H9 (cell line): ENCODE measurements at regions not wholly inside any gene's neighbourhood (a gene's known extent, or its start where the extent isn't known, plus 50 kb on each side); places are given as distances from the start of the nearest gene placed in this dataset.

Experiments
- DNase-seq: peaks from one replicate; pipeline ENCODE4 v3.0.0-alpha.2; 2017
- H2AFZ ChIP-seq: one replicate; pipeline ENCODE4 v1.6.1; 2013; ENCODE audit warnings: mild to moderate bottlenecking, low read length, control low read depth, moderate library complexity
- H2AK5ac ChIP-seq: 2 replicates; pipeline ENCODE4 v1.6.1; 2013; ENCODE audit warnings: low read length, control low read depth, mixed read lengths; ENCODE audit not compliant: insufficient read length
- H2BK120ac ChIP-seq: one replicate; pipeline ENCODE4 v1.6.1; 2013; ENCODE audit warnings: low read depth, mild to moderate bottlenecking, low read length, control low read depth, inconsistent platforms; ENCODE audit not compliant: poor library complexity, severe bottlenecking
- H2BK12ac ChIP-seq: 2 replicates; pipeline ENCODE4 v1.6.1; 2013; ENCODE audit warnings: low read length, control low read depth, mixed read lengths, low read depth; ENCODE audit not compliant: insufficient read length
- H2BK15ac ChIP-seq: 2 replicates; pipeline ENCODE4 v1.6.1; 2013; ENCODE audit warnings: low read depth, low read length, control low read depth
- H2BK20ac ChIP-seq: one replicate; pipeline ENCODE4 v1.6.1; 2013; ENCODE audit warnings: low read depth, mild to moderate bottlenecking, low read length, control low read depth, inconsistent platforms; ENCODE audit not compliant: poor library complexity, severe bottlenecking
- H2BK5ac ChIP-seq: 2 replicates; pipeline ENCODE4 v1.6.1; 2013; ENCODE audit warnings: low read length, control low read depth, mixed read lengths; ENCODE audit not compliant: insufficient read length
- H3K14ac ChIP-seq: 2 replicates; pipeline ENCODE4 v1.6.1; 2013; ENCODE audit warnings: low read length, control low read depth; ENCODE audit not compliant: insufficient read depth
- H3K18ac ChIP-seq: 2 replicates; pipeline ENCODE4 v1.6.1; 2013; ENCODE audit warnings: low read depth, mild to moderate bottlenecking, mixed read lengths, low read length, control low read depth; ENCODE audit not compliant: insufficient read length
- H3K23ac ChIP-seq: 2 replicates; pipeline ENCODE4 v1.6.1; 2013; ENCODE audit warnings: low read length, control low read depth, mixed read lengths, low read depth; ENCODE audit not compliant: insufficient read length
- H3K23me2 ChIP-seq: 2 replicates; pipeline ENCODE4 v1.6.1; 2013; ENCODE audit warnings: low read depth, mild to moderate bottlenecking, mixed read lengths, low read length, control low read depth; ENCODE audit not compliant: insufficient read length, poor library complexity, severe bottlenecking
- H3K27ac ChIP-seq: 2 replicates; pipeline ENCODE4 v1.5.1; 2013; ENCODE audit warnings: low read length, control low read depth, mixed read lengths, low read depth; ENCODE audit not compliant: insufficient read length
- H3K27me3 ChIP-seq: 2 replicates; pipeline ENCODE4 v1.6.1; 2013; ENCODE audit warnings: low read length, control low read depth, inconsistent platforms; ENCODE audit not compliant: insufficient read depth
- H3K4ac ChIP-seq: 2 replicates; pipeline ENCODE4 v1.6.1; 2013; ENCODE audit warnings: low read depth, mild to moderate bottlenecking, control low read depth, inconsistent platforms, low read length, moderate library complexity
- H3K4me1 ChIP-seq: 2 replicates; pipeline ENCODE4 v1.6.1; 2013; ENCODE audit warnings: low read length, control low read depth, inconsistent platforms; ENCODE audit not compliant: insufficient read depth
- H3K4me2 ChIP-seq: 2 replicates; pipeline ENCODE4 v1.6.1; 2013; ENCODE audit warnings: low read length, control low read depth, mixed read lengths; ENCODE audit not compliant: insufficient read length, insufficient read depth
- H3K56ac ChIP-seq: 2 replicates; pipeline ENCODE4 v1.6.1; 2013; ENCODE audit warnings: low read depth, mild to moderate bottlenecking, mixed read lengths, low read length, control low read depth; ENCODE audit not compliant: insufficient read length
- H3K79me1 ChIP-seq: 2 replicates; pipeline ENCODE4 v1.6.1; 2013; ENCODE audit warnings: low read depth, mild to moderate bottlenecking, moderate library complexity, low read length, control low read depth, inconsistent platforms; ENCODE audit not compliant: insufficient read depth, poor library complexity, severe bottlenecking
- H3K79me2 ChIP-seq: 2 replicates; pipeline ENCODE4 v1.6.1; 2013; ENCODE audit warnings: low read length, control low read depth, inconsistent platforms; ENCODE audit not compliant: insufficient read depth
- H3K9ac ChIP-seq: 2 replicates; pipeline ENCODE4 v1.6.1; 2013; ENCODE audit warnings: low read length, control low read depth, mixed read lengths; ENCODE audit not compliant: insufficient read length; ENCODE audit errors: extremely low read depth
- H3K9me3 ChIP-seq: one replicate; pipeline ENCODE4 v1.6.1; 2013; ENCODE audit warnings: low read depth, low read length, inconsistent platforms; ENCODE audit not compliant: control insufficient read depth
- H3T11ph ChIP-seq: one replicate; pipeline ENCODE4 v1.6.1; 2013; ENCODE audit warnings: mild to moderate bottlenecking, low read length, control low read depth, inconsistent platforms
- H4K20me1 ChIP-seq: one replicate; pipeline ENCODE4 v1.6.1; 2013; ENCODE audit not compliant: control insufficient read depth, insufficient read length, insufficient read depth
- H4K5ac ChIP-seq: 2 replicates; pipeline ENCODE4 v1.6.1; 2013; ENCODE audit warnings: low read depth, mild to moderate bottlenecking, mixed read lengths, low read length, control low read depth; ENCODE audit not compliant: insufficient read length
- H4K8ac ChIP-seq: replicated peaks from 2 replicates; pipeline ENCODE4 v1.6.1; 2013; ENCODE audit warnings: low read length, control low read depth, mixed read lengths, low read depth; ENCODE audit not compliant: insufficient read length
- H4K91ac ChIP-seq: 2 replicates; pipeline ENCODE4 v1.6.1; 2013; ENCODE audit warnings: low read depth, mild to moderate bottlenecking, moderate library complexity, mixed read lengths, low read length, control low read depth; ENCODE audit not compliant: insufficient read length
- H3K27ac Mint-ChIP-seq, 3 experiments: 2 replicates in 2 of 3; 3 replicates in 1 of 3; pipeline ENCODE4 v1.8.0; 2020 to 2021; ENCODE audit warnings: mixed read lengths in 3 of 3, mild to moderate bottlenecking in 1 of 3, moderate library complexity in 1 of 3
- H3K27me3 Mint-ChIP-seq: 2 replicates; pipeline ENCODE4 v1.8.0; 2021; ENCODE audit warnings: low read depth, mild to moderate bottlenecking, moderate library complexity, mixed read lengths
- H3K36me3 Mint-ChIP-seq, 3 experiments: 2 replicates in 2 of 3; 3 replicates in 1 of 3; pipeline ENCODE4 v1.8.0; 2020 to 2021; ENCODE audit warnings: low read depth in 3 of 3, mixed read lengths in 3 of 3; ENCODE audit not compliant: insufficient read depth in 1 of 3
- H3K4me1 Mint-ChIP-seq, 2 experiments: 2 replicates each; pipeline ENCODE4 v1.8.0; 2020; ENCODE audit warnings: mixed read lengths in 2 of 2
- H3K4me3 Mint-ChIP-seq, 2 experiments: 2 replicates in 1 of 2; 3 replicates in 1 of 2; pipeline ENCODE4 v1.8.0; 2020 to 2021; ENCODE audit warnings: mild to moderate bottlenecking in 2 of 2, mixed read lengths in 2 of 2, moderate library complexity in 1 of 2
- H3K9me3 Mint-ChIP-seq, 2 experiments: 2 replicates in 1 of 2; 3 replicates in 1 of 2; pipeline ENCODE4 v1.8.0; 2020; ENCODE audit warnings: mild to moderate bottlenecking in 2 of 2, mixed read lengths in 2 of 2, moderate library complexity in 1 of 2
- CTCF ChIP-seq: fragments of 200-600 bp; sonication (generic); conservative IDR thresholded peaks from 3 replicates; pipeline ENCODE4 v1.8.0; 2021; ENCODE audit warnings: antibody characterized with exemption, mild to moderate bottlenecking
- WGBS: extraction: QIAGEN DNeasy Blood & Tissue Kit; methylation state at CpG from one replicate; pipeline ENCODE4 v1.1.7; 2013; ENCODE audit warnings: missing lambda C conversion rate, low lambda C conversion rate, mixed read lengths; ENCODE audit not compliant: insufficient read length; ENCODE audit errors: extremely low coverage; 5-methylcytosine and 5-hydroxymethylcytosine counted together

- H3K79me2 ChIP-seq: no peaks in the 10 kb centered on the region; the same call in 1 of the 2 replicates
- H3K4me2 ChIP-seq: peak overlapping the region; percentile 37
- H3K4me3 Mint-ChIP-seq: no peak overlapping the region
- DNase-seq: peak; percentile 28
- no peak overlapping the region for H3K18ac ChIP-seq
- WGBS: no CpG with 5 or more reads among the region's 52 CpGs
- no peaks in the 10 kb centered on the region for H4K20me1 ChIP-seq
- no peak overlapping the region for H2AFZ ChIP-seq
- H3T11ph ChIP-seq: no peak overlapping the region
- no peak overlapping the region for H4K91ac ChIP-seq
- no peak overlapping the region for H2BK120ac ChIP-seq
- H3K4ac ChIP-seq: no peak overlapping the region
- H3K36me3 Mint-ChIP-seq: peaks cover 8 to 19% (median 11%) of the 10 kb centered on the region in 3 experiments; a peak in 6 of 7 replicates
- H3K9ac ChIP-seq: no peak overlapping the region
- H3K23ac ChIP-seq: no peak overlapping the region
- H3K56ac ChIP-seq: no peak overlapping the region
- no peak overlapping the region for H2BK12ac ChIP-seq
- H2AK5ac ChIP-seq: no peak overlapping the region
- no peak overlapping the region for H3K27ac Mint-ChIP-seq
- TF ChIP-seq CTCF: no peak
- no peak overlapping the region for H2BK5ac ChIP-seq
- no peak overlapping the region for H4K5ac ChIP-seq
- H3K14ac ChIP-seq: no peak overlapping the region
- H2BK15ac ChIP-seq: no peak overlapping the region
- H3K27me3 ChIP-seq: no peaks in the 10 kb centered on the region; the same call in 1 of the 2 replicates
- peaks cover 3% of the 10 kb centered on the region for H3K23me2 ChIP-seq
- H3K9me3 Mint-ChIP-seq: peaks cover 65 to 72% of the 10 kb centered on the region in 2 experiments
- H3K4me1 ChIP-seq: no peaks in the 10 kb centered on the region
- peaks cover 4% of the 10 kb centered on the region for H3K9me3 ChIP-seq
- no peaks in the 10 kb centered on the region for H3K79me1 ChIP-seq
- H3K27ac ChIP-seq: no peak overlapping the region
- no peak overlapping the region for H4K8ac ChIP-seq
- H2BK20ac ChIP-seq: no peak overlapping the region
- H3K4me1 Mint-ChIP-seq: no peaks in the 10 kb centered on the region
- peaks cover 2% of the 10 kb centered on the region; the same call in 1 of the 2 replicates for H3K27me3 Mint-ChIP-seq
Measured at GRCh38 chrX:65406532-65406931, 128.1 kb downstream of the LAS1L start.
